Fibroblast of the aortic adventitia (primary cell): ENCODE measurements at regions not wholly inside any gene's neighbourhood (a gene's known extent, or its start where the extent isn't known, plus 50 kb on each side); places are given as distances from the start of the nearest gene placed in this dataset.

Source experiments
- DNase-seq: peaks from one replicate; pipeline ENCODE4 v3.0.0-alpha.2; 2010; ENCODE audit warnings: low read depth
- H3K4me3 ChIP-seq: 2 replicates; pipeline ENCODE4 v1.5.1; 2011; ENCODE audit warnings: low read depth, mild to moderate bottlenecking, control low read depth, low read length, moderate library complexity
- TF ChIP-seq, protein P1 (sequence below): IDR thresholded peaks from 2 replicates; pipeline ENCODE4 v1.5.1; 2011; ENCODE audit warnings: mild to moderate bottlenecking, low read length, control low read depth, inconsistent platforms; ENCODE audit not compliant: insufficient read depth

DNA sequence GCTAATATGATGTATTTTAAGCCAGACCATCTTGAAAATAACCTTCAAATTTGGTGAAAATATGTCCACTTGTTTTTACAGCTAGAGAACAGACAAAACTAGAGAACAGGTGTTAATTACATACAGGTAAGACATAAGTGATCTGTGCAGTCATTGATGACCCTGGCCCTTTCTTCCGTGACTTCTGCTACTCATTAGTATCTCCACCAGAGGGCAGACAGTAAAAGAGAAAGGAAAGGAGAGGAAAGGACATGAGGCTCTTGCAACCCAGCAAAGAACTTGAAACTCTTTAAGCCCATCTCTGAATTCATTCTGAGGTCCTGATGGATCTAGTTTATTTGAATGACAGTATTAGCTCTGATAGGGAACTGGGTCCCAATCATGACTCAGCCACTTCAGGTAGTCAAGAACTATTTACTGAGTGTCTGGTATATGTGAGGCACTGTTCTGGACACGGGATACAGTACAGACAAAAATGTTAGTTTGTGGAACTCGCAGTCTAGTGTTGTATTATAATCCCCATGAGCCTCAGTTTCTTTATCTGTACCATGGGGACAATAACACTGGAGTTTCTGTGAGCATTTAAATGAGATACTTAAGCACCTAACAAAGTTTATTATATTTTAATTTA is 121.0 kb upstream of the TEX13D start:
- TF ChIP-seq, protein P1, sequence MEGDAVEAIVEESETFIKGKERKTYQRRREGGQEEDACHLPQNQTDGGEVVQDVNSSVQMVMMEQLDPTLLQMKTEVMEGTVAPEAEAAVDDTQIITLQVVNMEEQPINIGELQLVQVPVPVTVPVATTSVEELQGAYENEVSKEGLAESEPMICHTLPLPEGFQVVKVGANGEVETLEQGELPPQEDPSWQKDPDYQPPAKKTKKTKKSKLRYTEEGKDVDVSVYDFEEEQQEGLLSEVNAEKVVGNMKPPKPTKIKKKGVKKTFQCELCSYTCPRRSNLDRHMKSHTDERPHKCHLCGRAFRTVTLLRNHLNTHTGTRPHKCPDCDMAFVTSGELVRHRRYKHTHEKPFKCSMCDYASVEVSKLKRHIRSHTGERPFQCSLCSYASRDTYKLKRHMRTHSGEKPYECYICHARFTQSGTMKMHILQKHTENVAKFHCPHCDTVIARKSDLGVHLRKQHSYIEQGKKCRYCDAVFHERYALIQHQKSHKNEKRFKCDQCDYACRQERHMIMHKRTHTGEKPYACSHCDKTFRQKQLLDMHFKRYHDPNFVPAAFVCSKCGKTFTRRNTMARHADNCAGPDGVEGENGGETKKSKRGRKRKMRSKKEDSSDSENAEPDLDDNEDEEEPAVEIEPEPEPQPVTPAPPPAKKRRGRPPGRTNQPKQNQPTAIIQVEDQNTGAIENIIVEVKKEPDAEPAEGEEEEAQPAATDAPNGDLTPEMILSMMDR, result peak; percentile 39
- peak; percentile 8 for DNase-seq
- H3K4me3 ChIP-seq, result no peak overlapping the region

DNA sequence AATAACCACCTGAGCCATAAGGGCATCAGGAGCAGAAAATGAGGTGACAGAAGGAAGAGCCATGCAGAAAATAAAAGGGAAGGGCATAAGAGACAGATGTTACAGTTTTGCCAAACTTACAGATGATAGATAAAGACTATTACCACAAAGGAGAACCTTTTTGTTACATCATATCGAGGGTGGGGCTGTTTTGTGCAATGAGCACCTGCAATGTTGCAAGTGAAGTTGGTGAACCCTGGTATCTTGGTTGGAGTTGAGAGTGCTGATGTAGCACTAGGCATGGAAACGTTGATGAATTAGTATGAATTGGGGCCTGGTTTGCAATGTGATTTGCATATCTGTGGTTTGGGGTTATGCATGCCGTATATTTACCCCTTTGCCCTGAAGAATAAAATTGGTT is 119.8 kb upstream of the TEX13D start:
- TF ChIP-seq, protein P1, result no peak
- no peak for DNase-seq
- no peak overlapping the region for H3K4me3 ChIP-seq

- H3K4me3 ChIP-seq, result no peak overlapping the region
- TF ChIP-seq, protein P1, result no peak
- DNase-seq, result no peak
These were observed 116.7 kb upstream of the TEX13D start for GRCh38 chrX:124215786-124216185.

DNA sequence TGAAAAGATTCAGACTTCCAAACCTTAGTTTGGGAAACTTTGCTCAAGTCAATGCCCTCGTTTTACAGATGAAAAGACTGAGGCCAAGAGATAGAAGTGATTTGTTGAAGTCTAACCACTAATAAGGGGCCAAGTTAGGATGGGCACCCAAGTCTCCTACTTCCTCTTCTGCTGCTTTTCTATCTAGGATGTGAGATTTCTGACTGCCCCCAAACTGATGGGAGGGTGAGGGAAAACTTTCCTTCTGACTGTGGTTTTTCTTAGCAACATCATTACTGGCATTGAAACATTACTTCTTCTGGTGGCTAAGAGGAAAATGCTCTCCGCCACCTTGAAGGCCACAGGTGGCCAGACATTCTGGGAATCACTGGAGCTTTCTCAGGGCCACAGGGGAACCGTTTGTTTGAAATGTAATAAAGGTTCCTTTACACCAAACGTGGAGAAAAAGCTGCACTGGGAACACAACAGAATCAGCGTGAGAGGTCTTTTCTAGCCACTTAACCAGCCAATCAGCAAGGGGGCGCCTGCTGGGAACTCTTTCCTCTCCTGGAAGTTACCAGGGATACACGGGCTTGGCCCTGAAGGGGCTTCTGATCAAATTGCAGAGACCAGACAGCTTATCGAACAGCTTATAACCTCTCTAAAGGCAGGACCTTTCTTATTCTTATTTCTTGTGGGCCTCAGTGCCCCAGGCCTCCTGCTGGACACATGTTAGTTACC is 115.9 kb upstream of the TEX13D start:
- H3K4me3 ChIP-seq, result no peak overlapping the region
- TF ChIP-seq, protein P1, result no peak
- DNase-seq, result no peak

GRCh38 chrX:124217304-124218251 is 114.9 kb upstream of the TEX13D start:
- H3K4me3 ChIP-seq, result no peak overlapping the region
- TF ChIP-seq, protein P1, result no peak
- no peak for DNase-seq

DNA sequence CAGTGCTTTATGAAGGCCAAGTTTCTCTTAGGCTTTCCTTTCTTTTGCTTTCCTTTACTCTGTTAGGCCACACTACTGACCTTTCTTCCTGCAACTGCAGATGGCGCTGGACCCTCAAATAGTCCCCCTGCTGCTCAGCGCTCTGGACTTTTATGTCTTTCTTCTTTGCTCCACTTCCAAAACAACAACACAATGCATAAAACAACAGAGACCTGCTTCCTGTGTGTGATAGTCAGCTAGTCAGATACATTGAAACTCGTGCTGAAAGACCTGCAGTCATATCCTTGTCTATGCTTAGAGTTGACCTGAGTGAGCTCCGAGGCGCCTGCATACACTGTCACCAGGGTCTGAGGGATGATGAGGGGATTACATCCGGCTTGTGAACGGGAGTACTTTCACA is 108.9 kb upstream of the TEX13D start:
- DNase-seq, result no peak
- TF ChIP-seq, protein P1, result no peak
- no peak overlapping the region for H3K4me3 ChIP-seq
